Effector memory CD8-positive, alpha-beta T cell (primary cell): ENCODE measurements at regions not wholly inside any gene's neighbourhood (a gene's known extent, or its start where the extent isn't known, plus 50 kb on each side); places are given as distances from the start of the nearest gene placed in this dataset.

Source experiments
- ATAC-seq: fragments of 150-1000 bp; cut with Tn5 transposase; replicated peaks from 2 replicates; pipeline ENCODE4 v1.10.0; 2021; ENCODE audit warnings: mild to moderate bottlenecking, moderate library complexity
- DNase-seq, 3 experiments: peaks; one replicate each; pipeline ENCODE4 v3.0.0; 2021
- H3K27ac Mint-ChIP-seq, 2 donors: one replicate each; pipeline ENCODE4 v1.8.0; 2022; ENCODE audit warnings: mild to moderate bottlenecking in 2 of 2, mixed read lengths in 2 of 2, moderate library complexity in 2 of 2
- H3K27me3 Mint-ChIP-seq, 2 donors: one replicate each; pipeline ENCODE4 v1.8.0; 2022; ENCODE audit warnings: mixed read lengths in 2 of 2
- H3K36me3 Mint-ChIP-seq: one replicate; pipeline ENCODE4 v1.8.0; 2022; ENCODE audit warnings: mild to moderate bottlenecking, moderate library complexity, mixed read lengths; ENCODE audit not compliant: insufficient read depth
- H3K4me1 Mint-ChIP-seq, 2 donors: one replicate each; pipeline ENCODE4 v1.8.0; 2022; ENCODE audit warnings: low read depth in 2 of 2, mixed read lengths in 2 of 2
- H3K4me3 Mint-ChIP-seq, 2 donors: one replicate each; pipeline ENCODE4 v1.8.0; 2022; ENCODE audit warnings: mild to moderate bottlenecking in 2 of 2, mixed read lengths in 2 of 2, moderate library complexity in 2 of 2
- H3K9me3 Mint-ChIP-seq, 2 donors: one replicate each; pipeline ENCODE4 v1.8.0; 2022; ENCODE audit warnings: mixed read lengths in 2 of 2

DNA sequence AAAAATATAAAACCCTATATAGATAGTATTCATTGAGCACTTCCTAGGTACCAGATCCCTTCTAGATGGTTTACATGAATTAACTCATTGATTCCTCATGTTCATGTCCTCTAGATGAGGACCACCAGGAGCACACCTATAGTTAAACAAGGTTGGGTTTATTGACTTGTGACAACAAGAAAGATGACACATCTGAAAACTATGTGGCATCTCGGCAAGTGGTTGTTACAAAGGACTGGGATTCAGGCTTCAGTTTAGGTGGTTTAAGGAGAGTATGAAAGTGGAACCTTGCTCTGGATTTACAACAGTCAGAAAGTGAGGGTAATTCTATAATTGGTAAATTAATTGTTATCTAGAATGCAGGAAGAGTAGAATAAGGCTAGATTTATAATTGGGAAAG is 99.0 kb upstream of the PHF14 start:
- no peak overlapping the region for H3K27ac Mint-ChIP-seq
- H3K4me3 Mint-ChIP-seq, result no peak overlapping the region
- H3K4me1 Mint-ChIP-seq, result no peaks in the 10 kb centered on the region
- peaks cover 22 to 30% of the 10 kb centered on the region in 2 donors for H3K27me3 Mint-ChIP-seq
- H3K9me3 Mint-ChIP-seq, result peaks cover 3 to 8% of the 10 kb centered on the region in 2 donors
- peaks cover 5% of the 10 kb centered on the region for H3K36me3 Mint-ChIP-seq
- no peak for DNase-seq
- ATAC-seq, result no peak

DNA sequence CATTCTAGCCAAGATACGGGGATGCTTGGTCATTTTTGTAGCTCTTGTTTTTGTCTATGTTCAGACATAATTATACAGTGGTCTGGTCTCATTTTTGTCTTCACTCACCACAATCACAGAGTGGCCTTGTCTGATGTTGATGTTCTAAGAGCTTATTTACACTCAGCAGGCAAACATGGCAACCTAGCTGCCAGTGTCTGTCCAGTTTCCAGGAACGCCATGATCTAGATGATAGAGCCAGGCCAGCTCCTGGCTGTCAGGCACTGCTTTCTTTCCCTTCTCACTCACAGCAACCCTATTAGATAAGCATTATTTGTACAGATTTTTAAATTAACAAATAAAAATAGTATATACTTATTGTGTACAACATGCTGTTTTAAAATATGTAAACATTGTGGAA is 98.6 kb upstream of the PHF14 start:
- Mint-ChIP-seq H3K4me3 (no peak overlapping the region), H3K9me3 (peaks cover 3 to 8% of the 10 kb centered on the region in 2 donors), H3K27me3 (peaks cover 22 to 30% of the 10 kb centered on the region in 2 donors), H3K27ac (no peak overlapping the region), H3K36me3 (peaks cover 3% of the 10 kb centered on the region), H3K4me1 (no peaks in the 10 kb centered on the region)
- ATAC-seq, result no peak
- DNase-seq, result no peak

DNA sequence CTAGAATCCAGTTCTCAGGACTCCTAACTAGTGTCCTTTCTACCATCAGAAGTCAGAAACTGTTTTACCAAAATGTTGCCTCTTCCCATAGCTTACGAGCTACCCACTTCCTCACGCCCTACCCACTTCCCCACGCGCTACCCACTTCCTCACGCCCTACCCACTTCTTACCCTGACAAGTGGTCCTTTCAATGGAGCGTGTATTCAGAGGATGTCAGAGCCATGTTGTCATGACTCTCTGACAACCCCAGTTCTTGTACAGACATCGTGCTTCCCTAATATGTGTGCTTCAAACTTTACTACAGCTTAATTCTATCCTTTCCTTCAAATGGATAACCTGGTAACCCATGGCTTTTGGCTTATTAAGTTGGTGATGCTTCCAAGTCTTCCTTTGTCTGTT is 84.8 kb upstream of the PHF14 start:
- no peaks in the 10 kb centered on the region for H3K9me3 Mint-ChIP-seq
- H3K4me3 Mint-ChIP-seq, result peak overlapping the region; percentile 67 to 75
- H3K4me1 Mint-ChIP-seq, result peaks cover 12% of the 10 kb centered on the region in 2 donors
- peak; percentile 7 to 16 (median 13) for DNase-seq
- peak overlapping the region in 1 of 2 donors; percentile 30 for H3K27ac Mint-ChIP-seq
- no peaks in the 10 kb centered on the region for H3K36me3 Mint-ChIP-seq
- H3K27me3 Mint-ChIP-seq, result no peaks in the 10 kb centered on the region
- peak; percentile 95 for ATAC-seq

DNA sequence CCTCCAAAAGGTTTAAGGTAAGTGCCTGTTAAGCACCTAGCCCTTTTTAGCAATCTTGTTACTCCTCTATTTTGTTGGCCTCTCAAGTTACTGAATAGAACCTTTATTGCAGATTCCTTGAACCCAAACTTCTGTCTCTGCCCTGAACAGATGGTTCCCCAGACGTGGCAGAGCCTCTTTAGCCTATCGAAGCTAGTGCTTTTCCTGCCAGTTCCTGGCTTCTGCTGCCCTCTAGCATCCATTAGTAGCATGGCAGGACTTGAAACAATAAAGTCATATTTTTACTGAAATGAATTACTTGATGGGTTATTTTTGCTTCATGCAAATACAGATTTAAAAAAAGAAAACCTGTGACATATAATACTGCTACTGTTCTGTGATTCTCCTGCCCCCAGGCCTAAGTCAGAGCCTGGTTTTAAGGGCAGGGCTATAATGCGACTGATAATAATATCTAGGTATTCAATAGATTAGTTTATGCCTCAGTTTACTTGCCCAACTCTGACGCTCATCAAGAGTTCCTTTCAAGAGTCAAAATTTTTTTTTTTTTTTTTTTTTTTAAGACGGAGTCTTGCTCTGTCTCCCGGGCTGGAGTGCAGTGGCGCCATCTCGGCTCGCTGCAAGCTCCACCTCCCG is 84.3 kb upstream of the PHF14 start:
- H3K4me3 Mint-ChIP-seq, result peak overlapping the region; percentile 67 to 75
- peaks cover 12% of the 10 kb centered on the region in 2 donors for H3K4me1 Mint-ChIP-seq
- H3K9me3 Mint-ChIP-seq, result no peaks in the 10 kb centered on the region
- no peaks in the 10 kb centered on the region for H3K36me3 Mint-ChIP-seq
- peak overlapping the region in 1 of 2 donors; percentile 30 for H3K27ac Mint-ChIP-seq
- DNase-seq (peak; percentile 18 to 27 (median 24)), ATAC-seq (peak; percentile 78)
- H3K27me3 Mint-ChIP-seq, result no peaks in the 10 kb centered on the region

DNA sequence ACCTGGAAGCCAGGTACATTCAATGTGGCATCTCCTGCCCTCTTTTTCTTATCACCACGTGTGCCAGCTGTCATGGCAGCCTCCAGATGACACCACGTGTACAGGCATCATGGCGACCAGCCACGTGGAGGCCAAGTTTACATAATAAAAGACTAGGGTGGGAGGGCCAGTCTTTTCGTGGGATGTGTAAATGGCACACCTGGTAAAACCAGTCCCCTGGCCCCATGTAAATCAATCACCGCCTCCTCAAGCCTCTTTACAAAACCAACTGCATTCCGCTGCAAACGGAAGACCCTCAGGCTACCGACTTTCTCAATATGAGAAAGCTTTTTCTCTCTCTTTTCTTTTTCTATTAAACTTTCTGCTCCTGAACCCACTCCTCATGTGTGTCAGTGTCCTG is 65.1 kb upstream of the PHF14 start:
- DNase-seq (no peak), ATAC-seq (no peak)
- no peak overlapping the region for H3K4me3 Mint-ChIP-seq
- no peaks in the 10 kb centered on the region for H3K4me1 Mint-ChIP-seq
- H3K9me3 Mint-ChIP-seq, result no peaks in the 10 kb centered on the region
- no peaks in the 10 kb centered on the region for H3K36me3 Mint-ChIP-seq
- H3K27ac Mint-ChIP-seq, result no peak overlapping the region
- H3K27me3 Mint-ChIP-seq, result peaks cover 7 to 10% of the 10 kb centered on the region in 2 donors

DNA sequence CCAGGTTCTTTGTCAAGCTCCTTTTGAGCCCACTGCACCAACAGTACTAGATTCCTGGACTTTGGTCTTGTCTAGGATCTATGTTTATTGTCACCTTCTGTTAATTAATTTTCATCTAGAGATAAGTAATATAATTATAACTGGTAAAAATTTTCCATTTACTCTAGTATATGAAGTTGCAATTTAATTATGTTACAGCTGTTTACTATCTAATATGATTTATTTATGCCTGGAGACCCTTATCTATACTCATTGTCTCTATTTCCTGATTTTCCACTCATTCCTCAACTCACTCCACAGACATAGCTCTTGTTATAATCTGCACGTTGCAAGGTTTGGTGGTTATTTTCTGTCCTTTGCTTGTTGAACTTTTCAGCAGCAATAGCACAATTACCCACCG is 63.2 kb upstream of the PHF14 start:
- H3K36me3 Mint-ChIP-seq, result no peaks in the 10 kb centered on the region
- ATAC-seq, result no peak
- H3K4me1 Mint-ChIP-seq, result no peaks in the 10 kb centered on the region
- no peak overlapping the region for H3K4me3 Mint-ChIP-seq
- DNase-seq, result no peak
- no peak overlapping the region for H3K27ac Mint-ChIP-seq
- no peaks in the 10 kb centered on the region for H3K9me3 Mint-ChIP-seq
- H3K27me3 Mint-ChIP-seq, result peaks cover 0 to 16% of the 10 kb centered on the region in 2 donors

DNA sequence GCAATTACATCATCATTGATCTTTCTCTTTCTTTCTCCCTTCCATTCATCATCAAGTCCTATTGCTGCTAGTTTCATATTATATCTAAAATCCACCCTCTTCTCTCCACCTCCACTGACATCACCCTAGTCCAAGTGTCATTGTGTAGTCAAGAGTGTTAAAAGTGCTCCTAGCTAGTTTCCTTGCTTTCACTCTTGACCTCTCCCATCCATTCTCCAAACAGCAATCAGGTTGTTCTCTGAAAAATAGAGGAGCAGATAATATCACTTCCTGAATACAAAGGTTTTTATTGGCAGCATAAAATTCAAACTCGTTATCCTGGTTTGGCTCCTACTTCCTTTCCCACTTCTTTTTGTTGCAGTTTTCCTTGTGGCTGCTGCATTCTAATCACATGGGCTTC is 61.6 kb upstream of the PHF14 start:
- Mint-ChIP-seq H3K4me3 (no peak overlapping the region), H3K36me3 (no peaks in the 10 kb centered on the region), H3K4me1 (no peaks in the 10 kb centered on the region), H3K27ac (no peak overlapping the region), H3K9me3 (no peaks in the 10 kb centered on the region), H3K27me3 (peaks cover 8 to 21% of the 10 kb centered on the region in 2 donors)
- ATAC-seq (no peak), DNase-seq (no peak)

DNA sequence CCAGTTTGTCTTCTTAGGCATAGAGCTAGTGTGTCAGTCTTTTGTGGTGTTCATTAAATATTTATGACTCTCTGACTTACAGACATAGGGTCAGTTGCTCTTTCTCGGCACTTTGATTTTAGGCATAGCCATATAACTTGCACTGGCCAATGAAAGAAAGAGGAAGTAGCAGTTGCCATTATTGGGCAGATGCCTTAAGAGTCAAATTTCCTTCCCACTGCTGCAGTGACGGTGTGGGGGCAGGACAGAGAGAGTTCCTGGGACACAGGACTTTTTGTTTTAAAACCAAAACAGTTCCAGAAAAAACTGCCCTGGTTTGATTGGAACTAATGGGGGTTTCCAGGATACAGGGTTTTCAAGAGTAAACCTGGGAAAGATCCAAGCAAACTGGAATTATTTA is 60.2 kb upstream of the PHF14 start:
- Mint-ChIP-seq H3K9me3 (no peaks in the 10 kb centered on the region), H3K36me3 (no peaks in the 10 kb centered on the region), H3K27me3 (peaks cover 8 to 34% of the 10 kb centered on the region in 2 donors), H3K27ac (no peak overlapping the region), H3K4me3 (no peak overlapping the region), H3K4me1 (no peaks in the 10 kb centered on the region)
- ATAC-seq, result no peak
- no peak for DNase-seq

DNA sequence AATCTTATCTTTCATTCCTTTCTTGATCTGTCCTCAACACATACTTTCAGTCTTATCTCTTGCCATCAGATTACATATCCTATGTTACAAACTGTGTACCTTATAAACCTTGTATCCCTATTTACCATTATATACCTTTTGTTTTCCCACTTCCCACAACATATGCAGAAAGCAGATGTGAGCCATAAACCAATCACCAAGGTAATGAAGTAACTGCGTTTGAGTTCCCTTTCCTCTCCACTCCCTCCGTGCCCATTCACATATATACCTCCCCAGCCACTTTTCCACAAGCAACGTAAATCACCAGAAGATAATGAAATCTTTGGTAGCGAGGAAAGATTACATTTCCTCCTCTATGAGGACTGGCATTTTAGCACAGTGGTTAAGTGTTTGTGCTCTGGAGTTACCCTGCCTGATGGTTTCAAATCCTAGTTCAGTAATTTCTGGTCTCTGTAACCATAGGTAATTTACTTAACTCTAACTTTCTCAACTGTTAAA is 55.5 kb upstream of the PHF14 start:
- Mint-ChIP-seq H3K27me3 (peaks cover 8 to 28% of the 10 kb centered on the region in 2 donors), H3K4me3 (no peak overlapping the region), H3K36me3 (no peaks in the 10 kb centered on the region), H3K9me3 (no peaks in the 10 kb centered on the region), H3K4me1 (no peaks in the 10 kb centered on the region), H3K27ac (no peak overlapping the region)
- DNase-seq, result no peak
- ATAC-seq, result no peak

DNA sequence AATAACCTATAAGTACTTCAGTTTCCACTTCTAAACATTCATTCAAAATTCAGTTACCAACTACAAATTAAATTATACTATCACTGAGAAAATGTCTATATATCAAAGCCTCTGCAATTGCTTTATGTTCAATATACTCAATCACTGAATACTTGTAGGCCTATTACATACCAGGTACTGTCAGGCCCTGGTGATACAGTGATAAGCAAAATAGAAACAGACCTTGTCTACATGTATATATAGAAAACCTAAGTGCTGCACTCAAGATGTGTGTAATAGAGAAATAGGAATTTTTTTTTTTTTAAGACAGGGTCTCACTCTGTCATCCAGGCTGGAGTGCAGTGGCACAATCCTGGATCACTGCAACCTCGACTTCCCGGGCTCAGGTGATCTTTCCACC is 53.7 kb upstream of the PHF14 start:
- H3K9me3 Mint-ChIP-seq, result no peaks in the 10 kb centered on the region
- peaks cover 8 to 18% of the 10 kb centered on the region in 2 donors for H3K27me3 Mint-ChIP-seq
- ATAC-seq (no peak), DNase-seq (no peak)
- peaks cover 2% of the 10 kb centered on the region for H3K36me3 Mint-ChIP-seq
- H3K27ac Mint-ChIP-seq, result no peak overlapping the region
- H3K4me1 Mint-ChIP-seq, result no peaks in the 10 kb centered on the region
- no peak overlapping the region for H3K4me3 Mint-ChIP-seq
